UCSD-AML1 (cell line): ENCODE measurements at regions not wholly inside any gene's neighbourhood (a gene's known extent, or its start where the extent isn't known, plus 50 kb on each side); places are given as distances from the start of the nearest gene placed in this dataset.
"Not testable (repeated sequence)": the region's sequence is repeated elsewhere in the genome, so short reads cannot be mapped to it uniquely, and the experiment has no call there.

Source experiments
- DNase-seq: peaks from one replicate; lab custom pipeline; 2025; ENCODE audit not compliant: unreplicated experiment; lab: John Stamatoyannopoulos, UW

DNA sequence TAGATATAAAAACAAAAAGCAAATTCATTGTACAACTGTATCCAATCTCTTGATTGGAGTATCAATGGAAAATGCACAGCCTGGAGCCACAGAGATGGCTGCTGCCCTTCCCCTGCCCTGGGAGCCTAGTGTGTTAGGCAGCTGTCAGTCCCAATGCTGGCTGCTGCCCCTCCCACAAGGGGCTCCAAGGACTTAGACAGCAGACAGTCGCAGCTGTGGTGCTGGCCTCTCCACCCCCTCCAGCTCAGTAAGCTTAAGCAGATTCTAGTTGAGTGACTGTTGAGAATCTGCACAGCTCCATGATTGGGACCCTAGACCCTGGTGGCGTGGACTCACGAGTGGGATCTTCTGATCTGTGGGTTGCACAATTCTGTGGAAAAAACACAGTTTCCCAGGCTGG lies 1511.2 kb downstream of the FAM181B start:
- no peak for DNase-seq

DNA sequence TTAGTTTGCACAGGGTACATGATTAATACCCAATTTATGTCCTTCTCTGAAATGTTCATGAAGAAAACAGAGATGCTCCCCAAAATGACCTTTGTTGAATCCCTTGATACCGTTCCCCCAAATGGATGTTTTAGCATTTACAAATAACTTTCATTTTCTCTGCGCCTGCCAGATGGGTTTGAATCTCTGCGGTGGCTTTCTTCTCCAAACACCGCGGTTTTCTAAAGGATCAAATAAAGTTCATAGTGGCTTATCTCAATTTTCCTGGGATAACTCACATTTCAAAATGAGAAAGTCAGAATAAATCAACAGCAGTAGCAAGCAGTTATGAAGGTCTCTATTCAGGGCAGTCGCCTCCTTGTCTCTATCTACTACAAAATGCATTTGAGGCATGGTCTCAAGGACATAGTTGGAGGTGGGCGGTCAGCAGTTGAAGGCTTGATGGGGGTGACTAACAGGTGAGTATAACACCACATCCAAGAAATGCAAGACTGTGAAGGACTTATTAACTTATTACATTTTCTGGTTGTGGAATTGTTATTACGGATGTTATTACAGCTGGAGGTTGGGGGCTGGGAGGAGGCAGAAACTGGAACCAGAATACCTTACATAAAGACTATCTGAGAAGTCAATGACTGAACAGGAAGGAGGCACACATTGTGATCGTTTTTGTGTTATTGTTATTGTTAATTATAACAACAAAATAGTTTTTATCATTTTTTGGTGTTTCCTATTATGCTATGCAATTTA lies 1513.3 kb downstream of the FAM181B start:
- no peak for DNase-seq

DNA sequence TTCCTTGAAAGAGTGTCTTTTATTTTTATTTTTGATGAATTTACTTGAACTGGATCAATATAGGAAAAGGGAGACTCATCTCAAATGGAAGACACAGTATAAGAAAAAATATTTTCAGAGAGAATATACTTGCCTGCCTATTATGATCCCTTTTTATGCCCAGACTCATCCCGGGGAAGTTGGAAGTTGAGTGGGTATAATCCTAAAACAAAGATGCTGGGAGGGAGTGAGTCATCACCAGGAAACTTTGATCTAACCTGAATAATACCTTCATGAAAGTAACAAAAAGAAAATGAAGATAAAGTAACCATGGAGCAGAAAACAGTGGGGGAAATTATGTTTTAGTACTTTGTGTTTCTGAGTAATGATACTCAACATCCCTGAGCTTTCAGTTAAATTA lies 1514.0 kb downstream of the FAM181B start:
- no peak for DNase-seq

DNA sequence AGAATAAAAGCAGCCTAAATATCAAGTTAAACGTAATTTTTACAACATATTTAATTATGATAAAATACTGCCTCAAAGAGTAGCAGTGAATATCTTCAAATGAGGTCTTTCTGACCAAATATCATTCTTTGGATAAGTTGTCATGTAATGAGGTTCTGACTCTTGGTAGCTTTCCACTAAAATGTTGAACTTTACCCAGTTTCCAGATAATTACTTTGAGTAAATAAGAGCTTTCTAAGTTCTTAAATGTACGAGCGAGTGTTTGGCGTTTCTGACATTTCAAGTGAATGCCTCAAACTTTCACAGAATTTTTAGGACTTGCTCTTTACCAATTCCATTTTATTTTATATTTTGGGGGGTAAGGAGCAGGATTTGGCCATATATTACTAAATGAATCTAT lies 1515.2 kb downstream of the FAM181B start:
- DNase-seq, result no peak

DNA sequence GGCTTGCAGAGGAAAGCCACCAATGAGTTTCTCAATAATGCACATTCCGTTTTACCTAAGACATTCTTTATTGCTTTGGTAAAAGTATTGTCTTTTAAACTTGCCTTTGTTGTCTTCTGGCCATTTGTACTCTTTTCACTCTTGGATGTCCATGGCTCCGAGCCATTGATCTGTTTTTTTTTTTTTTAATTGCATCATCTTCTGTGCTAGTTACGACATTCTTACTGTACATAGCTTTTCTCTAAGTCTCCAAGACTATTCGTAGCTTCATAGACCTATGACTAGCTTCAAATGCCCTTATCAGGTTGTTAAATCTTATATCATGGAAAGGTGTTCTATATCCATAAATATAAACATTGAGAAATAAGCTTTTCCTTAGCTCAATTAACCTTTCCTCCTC lies 1522.6 kb downstream of the FAM181B start:
- no peak for DNase-seq

DNA sequence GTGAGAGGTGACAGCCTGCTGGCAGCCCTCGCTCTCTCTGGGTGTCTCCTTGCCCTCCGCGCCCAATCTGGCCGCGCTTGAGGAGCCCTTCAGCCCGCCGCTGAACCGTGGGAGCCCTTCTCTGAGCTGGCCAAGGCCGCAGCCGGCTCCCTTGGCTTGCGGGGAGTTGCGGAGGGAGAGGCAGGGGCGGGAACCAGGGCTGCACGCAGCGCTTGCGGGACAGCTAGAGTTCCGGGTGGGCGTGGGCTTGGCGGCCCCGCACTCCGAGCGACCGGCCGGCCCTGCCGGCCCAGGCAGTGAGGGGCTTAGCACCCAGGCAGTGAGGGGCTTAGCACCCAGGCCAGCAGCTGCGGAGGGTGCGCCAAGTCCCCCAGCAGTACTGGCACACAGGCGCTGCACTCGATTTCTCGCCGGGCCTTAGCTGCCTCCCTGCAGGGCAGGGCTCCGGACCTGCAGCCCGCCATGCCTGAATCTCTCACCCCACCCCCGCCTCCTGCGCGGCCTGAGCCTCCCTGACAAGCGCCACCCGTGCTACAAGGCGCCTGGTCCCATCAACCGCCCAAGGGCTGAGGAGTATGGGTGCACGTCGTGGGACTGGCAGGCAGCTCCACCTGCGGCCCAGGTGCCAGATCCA lies 1526.1 kb downstream of the FAM181B start:
- DNase-seq, result no peak

DNA sequence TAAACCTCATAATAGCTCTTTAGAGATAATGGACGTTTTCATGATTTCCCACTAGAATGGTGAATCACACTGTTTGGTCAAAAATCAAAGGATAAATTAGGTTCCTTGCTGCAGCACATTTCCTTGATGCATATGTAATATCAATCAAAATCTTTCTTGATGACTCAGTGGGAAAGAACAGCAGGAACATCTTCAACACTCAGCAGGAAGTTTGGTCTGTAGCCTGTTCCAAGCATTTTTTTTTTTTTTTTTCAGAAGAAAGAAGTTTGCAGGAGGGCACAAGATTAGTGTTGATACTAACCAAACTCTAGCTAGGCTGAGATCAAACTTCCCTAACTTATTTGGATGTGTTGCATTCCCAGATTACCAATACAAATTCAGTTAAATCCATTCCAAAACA lies 1529.8 kb downstream of the FAM181B start:
- no peak for DNase-seq

DNA sequence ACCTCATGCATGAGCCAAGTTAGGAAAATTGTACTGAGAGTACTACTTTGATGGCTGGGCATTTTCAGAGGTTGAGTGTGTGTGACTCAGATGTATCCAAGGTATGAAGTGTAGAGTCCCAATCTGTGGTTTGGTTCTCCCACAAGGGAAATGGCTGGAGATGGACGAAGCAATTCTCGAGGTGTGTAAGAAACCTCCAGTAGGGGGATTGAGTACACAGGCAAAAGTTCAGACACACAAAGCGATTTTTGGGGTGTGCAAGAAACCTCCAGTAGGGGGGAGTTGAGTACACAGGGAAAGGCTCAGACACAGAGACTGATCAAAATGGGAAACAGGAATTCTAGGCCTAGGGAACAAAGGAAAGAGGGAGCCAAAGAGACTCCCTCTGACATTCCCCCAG lies 1536.3 kb downstream of the FAM181B start:
- DNase-seq, result no peak

DNA sequence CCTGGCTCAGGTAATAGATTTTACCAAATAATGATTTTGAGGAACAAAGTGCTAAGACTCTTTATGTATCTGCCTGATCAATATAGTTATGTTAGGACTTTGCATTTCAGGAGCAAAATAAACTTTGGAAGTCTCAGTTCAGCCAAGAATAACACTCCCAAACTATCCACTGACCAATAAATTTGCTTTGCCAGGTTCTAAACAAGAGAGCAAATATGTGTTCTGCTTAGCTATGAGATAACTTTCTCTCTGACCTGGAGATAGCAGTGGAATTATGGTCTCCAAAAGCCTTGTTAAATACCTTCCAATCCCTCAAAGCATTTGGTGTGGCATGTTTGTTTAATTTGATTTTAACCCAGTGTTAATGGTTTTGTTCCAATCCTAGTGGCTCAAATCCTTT lies 1541.1 kb downstream of the FAM181B start:
- DNase-seq, result no peak

DNA sequence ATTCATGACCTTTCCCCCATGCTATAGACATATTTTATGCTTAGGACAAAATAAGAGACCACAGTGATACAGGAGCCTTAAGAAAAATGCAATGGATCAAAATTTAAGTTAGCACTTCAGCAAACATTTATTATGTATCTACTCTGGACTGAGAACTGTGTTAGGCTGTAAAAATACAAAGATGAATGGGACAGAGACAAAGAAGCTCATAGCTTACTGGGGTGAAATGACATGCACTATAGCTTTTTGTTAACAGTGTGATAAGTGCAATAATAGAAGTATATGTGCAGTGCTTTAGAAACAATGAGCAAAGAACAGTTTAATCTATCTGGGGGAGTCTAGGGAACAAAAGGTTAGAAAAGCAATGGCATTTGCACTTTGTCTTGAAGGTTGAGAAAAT lies 1543.1 kb downstream of the FAM181B start:
- DNase-seq, result no peak

DNA sequence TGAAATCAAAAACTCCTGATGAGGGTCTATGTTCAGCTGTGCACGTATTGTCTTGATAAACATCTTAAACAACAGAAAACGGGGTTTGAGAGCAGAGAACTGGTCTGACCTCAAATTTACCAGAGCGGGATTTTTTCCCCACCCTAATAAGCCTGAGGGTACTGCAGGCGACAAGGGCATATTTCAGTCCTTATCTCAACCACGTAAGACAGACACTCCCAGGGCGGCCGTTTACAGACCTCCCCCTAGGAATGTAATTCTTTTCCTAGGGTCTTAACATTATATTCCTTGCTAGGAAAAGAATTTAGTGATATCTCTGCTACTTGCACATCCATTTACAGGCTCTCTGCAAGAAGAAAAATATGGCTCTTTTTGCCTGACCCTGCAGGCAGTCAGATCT lies 1546.6 kb downstream of the FAM181B start:
- not testable (repeated sequence) for DNase-seq

DNA sequence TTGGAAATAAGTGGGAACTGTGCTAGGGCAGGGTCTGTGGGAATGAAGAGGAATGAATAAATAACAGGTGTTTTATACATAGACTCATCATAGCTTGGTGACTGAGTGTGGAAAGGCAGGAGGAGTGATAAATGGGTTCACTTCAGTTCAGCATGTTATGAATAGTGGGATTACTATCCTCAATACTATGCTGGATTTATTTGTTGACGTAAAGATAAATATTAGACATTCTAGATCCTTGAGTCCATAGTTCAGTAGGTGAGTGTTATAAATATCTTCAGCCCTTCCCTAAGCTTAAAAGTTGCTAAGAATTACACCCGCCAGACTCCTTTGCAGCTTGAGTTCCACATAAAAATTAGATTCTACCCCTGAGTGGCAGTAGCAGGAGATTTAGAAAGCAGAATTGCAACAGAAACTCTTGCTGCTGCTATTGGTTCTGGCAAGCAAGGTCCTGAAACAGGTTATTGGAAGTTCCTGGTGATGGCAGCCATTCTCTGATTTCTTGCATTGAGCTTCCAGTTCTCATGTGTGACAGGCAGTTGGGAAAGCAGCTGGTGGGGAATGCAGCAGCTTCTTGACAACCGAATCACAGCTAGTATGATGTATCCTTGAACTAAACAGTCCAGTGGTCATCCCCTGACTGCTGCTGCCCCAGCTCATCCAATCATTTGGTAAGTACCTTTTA lies 1558.9 kb downstream of the FAM181B start:
- no peak for DNase-seq

DNA sequence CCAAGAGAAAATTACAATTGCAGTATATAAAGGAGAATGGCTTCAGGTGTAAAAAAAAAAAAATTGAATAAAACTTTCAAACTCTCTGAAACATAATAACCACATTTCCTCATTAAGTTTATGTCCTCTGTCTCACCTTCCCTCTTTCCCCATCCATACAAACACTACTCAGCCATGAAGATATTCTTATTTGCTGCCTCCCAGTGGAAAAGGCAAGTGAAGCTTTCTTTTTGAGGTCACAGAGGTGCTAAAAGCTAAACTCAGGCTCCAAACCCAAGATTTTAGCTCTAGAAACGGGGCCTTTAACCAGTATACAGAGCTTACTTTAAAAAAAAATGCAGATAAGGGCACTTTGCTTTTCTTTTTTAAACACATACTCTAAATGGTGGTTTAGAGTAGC lies 1568.5 kb downstream of the FAM181B start:
- no peak for DNase-seq

DNA sequence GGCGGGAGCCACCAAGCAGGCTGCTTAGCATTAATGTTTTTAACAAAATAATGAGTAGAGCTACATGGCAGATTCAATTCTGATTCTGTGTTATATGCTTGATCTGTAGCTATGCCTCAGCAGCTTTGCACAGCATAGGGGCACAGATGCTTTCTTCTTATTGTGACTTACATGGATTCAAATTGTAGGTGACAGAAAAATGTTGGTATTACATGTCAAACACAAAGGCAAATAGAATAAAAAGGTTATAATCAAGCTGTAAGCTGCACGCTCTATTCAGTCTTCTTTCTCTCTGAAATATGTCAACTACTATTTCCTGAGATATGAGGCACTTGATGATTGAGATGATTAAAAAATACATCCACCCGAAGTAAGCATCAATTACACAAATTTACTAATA lies 1573.8 kb downstream of the FAM181B start:
- DNase-seq, result no peak

DNA sequence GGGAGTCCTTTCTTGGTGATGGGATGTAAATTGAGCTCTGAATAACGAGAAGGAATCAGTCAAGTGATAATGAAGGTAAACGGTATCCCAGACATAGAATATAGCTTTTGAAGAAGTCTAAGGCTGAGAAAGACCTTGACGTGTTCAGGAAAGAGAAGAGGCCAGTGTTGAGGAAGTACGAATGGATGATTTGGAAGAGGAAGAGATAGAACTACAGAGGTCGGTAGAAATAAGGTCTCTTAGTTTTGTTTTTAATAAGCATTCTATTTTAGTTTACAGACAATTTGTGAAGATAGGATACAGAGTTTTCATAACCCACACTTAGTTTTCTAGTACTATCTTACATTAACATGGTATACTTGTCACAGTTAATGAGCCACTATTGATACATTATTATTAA lies 1598.1 kb downstream of the FAM181B start:
- DNase-seq, result no peak

DNA sequence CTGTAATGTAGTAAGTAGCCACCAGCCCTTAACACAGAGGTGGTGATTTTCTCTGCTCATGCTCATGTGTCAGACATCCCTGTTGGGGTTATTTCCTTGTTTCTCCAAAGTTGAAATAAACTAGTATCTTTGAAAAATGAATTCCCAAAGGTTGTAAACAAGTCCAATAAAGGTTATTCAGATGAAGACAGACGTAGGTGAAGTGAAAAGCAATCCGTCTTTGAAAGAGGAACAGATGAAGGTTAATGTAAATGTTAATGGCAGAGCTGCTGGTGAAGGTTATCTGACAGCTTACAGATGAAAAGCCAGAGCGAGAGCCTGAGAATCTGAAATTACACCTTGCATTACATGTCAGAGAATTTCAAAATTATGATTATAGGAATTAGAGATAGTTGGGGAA lies 1604.0 kb downstream of the FAM181B start:
- DNase-seq, result no peak

DNA sequence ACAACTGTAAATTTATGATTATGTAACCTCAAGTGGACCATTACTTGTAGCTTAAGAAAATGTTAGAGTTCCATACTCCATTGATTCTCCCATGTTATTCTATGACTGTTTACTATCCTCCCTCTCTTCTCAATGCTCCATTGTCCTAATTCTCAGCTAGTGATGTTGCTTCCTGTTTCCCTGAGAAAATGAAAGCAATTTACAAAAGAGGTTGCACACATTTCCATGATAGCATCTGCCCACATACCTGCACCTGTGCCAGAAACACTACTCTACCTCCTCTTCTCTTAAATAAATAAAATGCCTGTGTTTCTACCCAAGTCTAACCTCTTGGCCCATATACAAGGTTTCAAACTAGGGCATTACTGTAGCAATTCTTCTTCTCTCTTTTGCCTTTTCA lies 1620.9 kb downstream of the FAM181B start:
- DNase-seq, result no peak

DNA sequence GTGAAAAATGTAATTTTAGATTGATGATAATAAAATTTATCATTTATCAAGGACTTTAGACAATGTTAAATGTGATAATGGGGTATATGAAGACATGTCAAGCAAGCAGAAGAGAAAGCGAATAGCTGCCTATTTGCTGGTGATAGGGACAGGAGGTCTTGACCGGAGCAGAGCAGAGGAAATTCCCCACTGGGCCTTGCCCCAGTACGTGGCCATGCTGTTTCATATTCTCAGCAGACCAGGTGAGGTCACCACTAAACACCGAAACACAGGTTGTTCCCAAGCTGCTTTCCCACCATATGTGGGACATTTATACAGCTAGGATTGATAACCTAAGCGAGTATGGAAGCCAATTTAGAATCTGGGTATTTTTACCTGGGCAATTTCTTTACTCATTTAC lies 1629.6 kb downstream of the FAM181B start:
- DNase-seq, result no peak

DNA sequence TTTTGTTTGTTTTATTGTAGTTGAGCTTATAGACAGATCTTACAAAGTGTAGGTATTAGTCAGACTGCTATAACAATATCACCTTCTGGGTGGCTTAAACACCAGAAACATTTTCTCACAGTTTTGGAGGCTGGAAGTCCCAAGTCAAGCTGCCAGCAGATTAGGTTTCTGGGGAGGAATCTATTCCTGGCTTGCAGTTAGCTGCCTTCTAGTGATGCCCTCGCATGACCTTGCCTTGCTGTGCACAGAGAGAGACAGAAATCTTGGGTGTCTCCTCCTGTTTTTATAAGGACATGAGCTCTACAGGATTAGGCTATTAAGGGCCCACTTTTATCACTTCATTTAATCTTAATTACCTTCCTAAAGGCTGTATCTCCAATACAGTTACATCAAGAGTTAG lies 1635.2 kb downstream of the FAM181B start:
- no peak for DNase-seq

DNA sequence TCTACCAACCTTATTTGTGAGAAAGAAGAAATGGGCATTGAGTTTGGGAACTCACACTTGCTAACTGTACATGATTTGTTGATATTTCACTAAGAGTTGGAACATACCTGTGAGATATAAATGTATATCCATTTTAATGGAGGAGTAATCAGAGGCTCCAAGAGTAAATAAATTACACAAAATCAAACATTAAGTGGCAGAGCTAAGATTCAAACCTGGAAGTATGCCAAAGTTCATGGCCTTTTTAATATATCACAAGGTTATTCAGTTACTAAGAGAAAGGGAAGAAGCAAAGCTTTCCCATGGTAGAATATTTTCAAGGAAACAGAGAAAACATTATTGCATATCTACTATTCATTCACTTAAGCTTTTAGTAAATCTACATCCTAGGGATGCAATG lies 1641.1 kb downstream of the FAM181B start:
- no peak for DNase-seq

DNA sequence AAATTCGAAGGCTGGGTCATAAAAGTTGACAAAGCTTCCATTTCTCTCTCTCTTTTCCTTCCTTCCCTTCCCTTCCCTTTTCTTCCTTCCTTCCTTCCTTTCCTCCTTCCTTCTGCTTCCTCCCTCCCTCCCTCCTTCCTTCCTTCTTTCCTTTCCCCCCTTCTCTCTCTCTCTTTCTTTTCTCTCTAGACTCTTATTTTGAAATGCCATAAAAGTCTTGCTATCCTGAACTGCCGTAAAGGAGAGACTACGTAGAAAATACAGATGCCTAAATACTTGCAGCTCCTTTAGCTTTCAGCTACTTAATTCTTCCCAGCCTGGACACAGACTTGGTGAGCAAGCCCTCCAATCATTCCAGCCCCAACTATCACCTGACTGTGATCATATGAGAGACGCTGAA lies 1644.4 kb downstream of the FAM181B start:
- DNase-seq, result no peak

DNA sequence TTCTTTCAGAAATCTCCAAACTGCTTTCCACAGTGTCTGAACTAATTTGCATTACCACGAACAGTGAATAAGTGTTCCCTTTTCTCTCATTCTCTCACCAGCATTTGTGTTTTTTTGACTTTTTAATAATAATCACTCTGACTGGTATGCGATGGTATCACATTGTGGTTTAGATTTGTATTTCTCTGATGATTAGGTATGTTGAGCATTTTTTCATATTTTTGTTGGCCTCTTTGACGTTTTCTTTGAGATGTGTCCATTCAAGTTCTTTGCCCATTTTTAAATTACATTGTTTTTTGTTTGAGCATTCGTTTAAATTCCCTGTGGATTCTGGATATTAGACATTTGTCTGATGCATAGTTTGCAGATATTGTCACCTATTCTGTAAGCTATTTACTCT lies 1639.6 kb upstream of the TENM4 start:
- DNase-seq, result no peak
